ENCODE measurements at regions not wholly inside any gene's neighbourhood (a gene's known extent, or its start where the extent isn't known, plus 50 kb on each side); places are given as distances from the start of the nearest gene placed in this dataset.

- 74 to 83% (median 80%) methylated on average over 7 to 12 of the region's 12 CpGs for WGBS, 4 donors
- peak in 1 of 7 donors; percentile 5 for DNase-seq
- TF ChIP-seq POLR2A (IDR thresholded peaks at IDR 0.05): no peak
- TF ChIP-seq CTCF (IDR thresholded peaks at IDR 0.05): no peak
Observed at GRCh38 chr22:49262167-49262566, 565.5 kb downstream of the BRD1 start.

GRCh38 chr22:49261616-49262015 lies 566.1 kb downstream of the BRD1 start:
- intact Hi-C loops (cut with DNase I): no loop called here
- Histone ChIP-seq H3K27ac (no peak overlapping the region), H3K4me1 (replicated peaks in 1 of 2) (no peaks in the 10 kb centered on the region), H3K27me3 (no peaks in the 10 kb centered on the region), H3K36me3 (replicated peaks in 1 of 2) (no peaks in the 10 kb centered on the region), H3K9me3 (replicated peaks in 1 of 3) (no peaks in the 10 kb centered on the region), H3K4me3 (no peak overlapping the region)
- TF ChIP-seq CTCF (IDR thresholded peaks at IDR 0.05) (no peak), POLR2A (IDR thresholded peaks at IDR 0.05) (no peak)
- no peak for DNase-seq
- WGBS, 4 donors: 78 to 84% (median 83%) methylated on average over 14 to 17 of the region's 17 CpGs

More at GRCh38 chr22:49262167-49262566, 565.5 kb downstream of the BRD1 start:
- Histone ChIP-seq H3K27ac (no peak overlapping the region), H3K4me3 (no peak overlapping the region), H3K9me3 (replicated peaks in 1 of 3) (no peaks in the 10 kb centered on the region), H3K27me3 (no peaks in the 10 kb centered on the region), H3K36me3 (replicated peaks in 1 of 2) (no peaks in the 10 kb centered on the region), H3K4me1 (replicated peaks in 1 of 2) (no peaks in the 10 kb centered on the region)
- intact Hi-C loops (cut with DNase I): no loop called here

GRCh38 chr22:49260681-49261580 lies 566.7 kb downstream of the BRD1 start:
- WGBS, 4 donors: 78 to 83% (median 79%) methylated on average over 15 to 17 of the region's 17 CpGs
- Histone ChIP-seq H3K9me3 (replicated peaks in 1 of 3) (no peaks in the 10 kb centered on the region), H3K27ac (no peak overlapping the region), H3K4me3 (no peak overlapping the region), H3K36me3 (replicated peaks in 1 of 2) (no peaks in the 10 kb centered on the region), H3K27me3 (no peaks in the 10 kb centered on the region), H3K4me1 (replicated peaks in 1 of 2) (no peaks in the 10 kb centered on the region)
- intact Hi-C loops (cut with DNase I): no loop called here
- TF ChIP-seq POLR2A (IDR thresholded peaks at IDR 0.05): no peak
- no peak for TF ChIP-seq CTCF (IDR thresholded peaks at IDR 0.05)
- peak in 1 of 7 donors; percentile 34 for DNase-seq

GRCh38 chr22:49259839-49260615 lies 567.6 kb downstream of the BRD1 start:
- Histone ChIP-seq H3K27ac (no peak overlapping the region), H3K27me3 (peaks cover 3% of the 10 kb centered on the region), H3K4me3 (no peak overlapping the region), H3K36me3 (replicated peaks in 1 of 2) (no peaks in the 10 kb centered on the region), H3K9me3 (replicated peaks in 1 of 3) (no peaks in the 10 kb centered on the region), H3K4me1 (replicated peaks in 1 of 2) (no peaks in the 10 kb centered on the region)
- 67 to 78% (median 73%) methylated on average over 6 to 8 of the region's 8 CpGs for WGBS, 4 donors
- peak in 1 of 7 donors; percentile 17 for DNase-seq
- intact Hi-C loops (cut with DNase I): no loop called here
- no peak for TF ChIP-seq POLR2A (IDR thresholded peaks at IDR 0.05)
- TF ChIP-seq CTCF (IDR thresholded peaks at IDR 0.05): no peak

Measured in adrenal gland (tissue), 9 donors.